ENCODE measurements at regions not wholly inside any gene's neighbourhood (a gene's known extent, or its start where the extent isn't known, plus 50 kb on each side); places are given as distances from the start of the nearest gene placed in this dataset.

DNA sequence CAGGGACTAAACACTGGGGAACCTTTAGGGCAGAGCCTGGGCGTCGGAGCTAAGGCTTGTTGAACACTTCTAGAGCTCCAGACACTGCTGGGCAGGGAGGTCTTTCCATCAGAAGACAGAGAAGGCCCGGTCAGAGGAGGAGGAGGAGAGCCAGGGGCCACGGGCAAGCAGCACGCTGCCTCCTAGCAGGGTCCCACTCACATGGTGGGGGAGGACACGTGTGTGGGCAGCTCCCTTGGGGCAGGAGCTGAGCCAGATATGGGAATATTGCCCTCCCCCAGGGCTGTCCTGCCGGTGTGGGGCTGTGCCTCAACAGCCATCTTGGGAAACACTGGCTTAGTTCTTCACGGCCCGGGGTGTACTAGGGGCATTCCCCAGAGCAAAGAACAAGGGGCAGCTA lies 89.6 kb upstream of the TLE3 start:
- POLR2A ChIA-PET (ENCODE audit: partially characterized antibody), result interaction anchor here (1.0 kb wide), 1 partner anchor 88 kb away, joined by 3 read pairs; no protein-coding TSS in a partner anchor
- 80% methylated on average over 8 of the region's 9 CpGs; no CpG with 5 or more reads in 1 of the 2 experiments for WGBS, 2 experiments (ENCODE audit: extremely low coverage in 1 of 2, insufficient coverage in 1 of 2, insufficient read length in 1 of 2, insufficient replicate concordance in 2 of 2, low coverage in 1 of 2, low lambda C conversion rate in 2 of 2, missing lambda C conversion rate in 1 of 2)
- DNase-seq (ENCODE audit: low read depth in 1 of 2, low spot score in 2 of 2), result no peak

More for the DNA sequence above, 89.6 kb upstream of the TLE3 start:
- Histone ChIP-seq H3K4me1 (replicated peaks in 1 of 4; ENCODE audit: control insufficient read depth in 3 of 4, insufficient read depth in 4 of 4, low read length in 3 of 4) (peaks cover 0 to 2% (median 0%) of the 10 kb centered on the region in 4 experiments; a peak in 1 of 7 replicates), H2BK120ac (replicated peaks; ENCODE audit: low read depth, low read length) (no peak overlapping the region), H2AFZ (ENCODE audit: low read length) (no peak overlapping the region), H3K4me3 (ENCODE audit: extremely low read depth in 1 of 4, insufficient read depth in 2 of 4, low read depth in 3 of 4, low read length in 4 of 4) (no peak overlapping the region), H3K27me3 (replicated peaks in 1 of 4; ENCODE audit: control insufficient read depth in 3 of 4, extremely low read depth in 1 of 4, insufficient read depth in 3 of 4, low read length in 3 of 4) (no peaks in the 10 kb centered on the region), H2BK12ac (ENCODE audit: low read depth, low read length) (no peak overlapping the region), H3K23ac (ENCODE audit: insufficient read length) (no peak overlapping the region), H4K8ac (ENCODE audit: extremely low read depth, insufficient read depth, low read length) (peak overlapping the region; percentile 28; the same call in 1 of the 2 replicates), H3K14ac (ENCODE audit: insufficient read length) (no peak overlapping the region), H3K79me2 (ENCODE audit: control insufficient read depth in 1 of 2, insufficient read depth in 2 of 2, low read length in 2 of 2) (no peaks in the 10 kb centered on the region), H2BK15ac (ENCODE audit: low read length) (no peak overlapping the region), H4K5ac (ENCODE audit: insufficient read length, low read depth, low read length) (no peak overlapping the region), H2AK5ac (ENCODE audit: low read depth, low read length) (no peak overlapping the region), H3K9ac (replicated peaks in 1 of 4; ENCODE audit: extremely low read depth in 1 of 4, low read depth in 3 of 4, low read length in 3 of 4) (no peak overlapping the region), H4K20me1 (replicated peaks in 1 of 2; ENCODE audit: control insufficient read depth in 1 of 2, insufficient read depth in 2 of 2, low read length in 2 of 2) (no peaks in the 10 kb centered on the region), H3K36me3 (ENCODE audit: control insufficient read depth in 2 of 4, insufficient read depth in 4 of 4, low read length in 3 of 4) (no peaks in the 10 kb centered on the region), H3K56ac (replicated peaks; ENCODE audit: insufficient read length, low read depth, low read length) (no peak overlapping the region), H3K9me3 (ENCODE audit: insufficient read depth in 2 of 2, low read depth in 1 of 2, low read length in 1 of 2) (no peaks in the 10 kb centered on the region; a peak in 1 of 4 replicates), H2BK5ac (ENCODE audit: low read depth, low read length) (no peak overlapping the region), H3K27ac (ENCODE audit: low read depth, low read length) (no peak overlapping the region), H3K4me2 (ENCODE audit: insufficient read depth in 1 of 2, low read depth in 2 of 2, low read length in 2 of 2) (no peak overlapping the region), H3K23me2 (ENCODE audit: low read depth, low read length) (no peaks in the 10 kb centered on the region), H4K91ac (replicated peaks; ENCODE audit: insufficient read length, low read length) (no peak overlapping the region), H3K79me1 (ENCODE audit: low read depth, low read length) (no peaks in the 10 kb centered on the region), H3K18ac (ENCODE audit: extremely low read depth, low read length) (no peak overlapping the region), H2BK20ac (ENCODE audit: low read length) (no peak overlapping the region), H3K4ac (replicated peaks; ENCODE audit: insufficient read length, low read depth, low read length) (no peak overlapping the region)
- CTCF ChIA-PET (ENCODE audit: partially characterized antibody), result interaction anchor here (0.9 to 1.5 kb wide), 4 partner anchors 27 to 86 kb away, joined by 3 to 4 read pairs (median 3); no protein-coding TSS in a partner anchor
- FAIRE-seq, result no peak
- TF ChIP-seq SP1 (IDR thresholded peaks at IDR 0.05; ENCODE audit: low read depth, low read length) (no peak), SIRT6 (IDR thresholded peaks at IDR 0.05; ENCODE audit: low read length) (no peak), KDM4A (IDR thresholded peaks at IDR 0.05; ENCODE audit: low read depth, low read length, severe bottlenecking) (no peak), CBX8 (IDR thresholded peaks at IDR 0.05; ENCODE audit: borderline replicate concordance, low read depth, low read length) (no peak), RFX5 (IDR thresholded peaks at IDR 0.05; ENCODE audit: borderline replicate concordance, low read depth, low read length) (no peak), SAP30 (IDR thresholded peaks at IDR 0.05; ENCODE audit: insufficient read depth, insufficient replicate concordance, low read length) (no peak), BCL11A (IDR thresholded peaks at IDR 0.05; ENCODE audit: low read depth in 2 of 2, low read length in 2 of 2) (no peak), GABPA (IDR thresholded peaks at IDR 0.05; ENCODE audit: borderline replicate concordance, insufficient read depth, low read length) (no peak), CHD1 (IDR thresholded peaks at IDR 0.05; ENCODE audit: low read depth, low read length) (no peak), CHD2 (IDR thresholded peaks at IDR 0.05; ENCODE audit: low read length) (no peak), HDAC2 (IDR thresholded peaks at IDR 0.05; ENCODE audit: borderline replicate concordance in 1 of 2, low read depth in 2 of 2, low read length in 2 of 2) (no peak)

Measured in H1 (cell line).